Testis (tissue), 2 donors: ENCODE measurements at regions not wholly inside any gene's neighbourhood (a gene's known extent, or its start where the extent isn't known, plus 50 kb on each side); places are given as distances from the start of the nearest gene placed in this dataset.

ENCODE experiments used
- DNase-seq: peaks from one replicate; pipeline ENCODE4 v3.0.0-alpha.2; 2019
- H3K27ac ChIP-seq, 2 donors: fragments of 200-600 bp; sonication (generic); one replicate each; pipeline ENCODE4 v1.5.1; 2019
- H3K27me3 ChIP-seq: fragments of 200-600 bp; sonication (generic); one replicate; pipeline ENCODE4 v1.5.1; 2019
- H3K36me3 ChIP-seq: fragments of 200-600 bp; sonication (generic); one replicate; pipeline ENCODE4 v1.5.1; 2017; ENCODE audit warnings: low read depth; ENCODE audit errors: missing control alignments
- H3K4me1 ChIP-seq: fragments of 200-600 bp; sonication (generic); one replicate; pipeline ENCODE4 v1.5.1; 2019
- H3K4me3 ChIP-seq, 2 donors: fragments of 200-600 bp; sonication (generic); one replicate each; pipeline ENCODE4 v1.5.1; 2017 to 2019
- H3K9me3 ChIP-seq: fragments of 200-600 bp; sonication (generic); one replicate; pipeline ENCODE4 v1.5.1; 2017
- POLR2A ChIP-seq: fragments of 450-650 bp; IDR thresholded peaks from one replicate; pipeline ENCODE4 v1.6.1; 2017; ENCODE audit warnings: antibody characterized with exemption, mild to moderate bottlenecking, moderate library complexity
- WGBS, 2 donors: methylation state at CpG; one replicate each; pipeline ENCODE4 v1.1.5; 2018; 5-methylcytosine and 5-hydroxymethylcytosine counted together
- intact Hi-C: fragments of 100-400 bp; cut with DNase I; formaldehyde crosslinking; loops from one replicate; pipeline ENCODE4 v1.15.1; 2023; ENCODE audit warnings: low total_unique reads
- TF ChIP-seq, protein P1 (sequence below), 3 experiments: fragments of 450-650 bp in 2 of 3; fragments of 200-600 bp in 1 of 3; sonication (generic) in 1 of 3; IDR thresholded peaks; one replicate each; pipeline ENCODE4 v1.5.1; 2016 to 2019; ENCODE audit warnings: antibody characterized with exemption in 3 of 3, mild to moderate bottlenecking in 2 of 3, moderate library complexity in 1 of 3

DNA sequence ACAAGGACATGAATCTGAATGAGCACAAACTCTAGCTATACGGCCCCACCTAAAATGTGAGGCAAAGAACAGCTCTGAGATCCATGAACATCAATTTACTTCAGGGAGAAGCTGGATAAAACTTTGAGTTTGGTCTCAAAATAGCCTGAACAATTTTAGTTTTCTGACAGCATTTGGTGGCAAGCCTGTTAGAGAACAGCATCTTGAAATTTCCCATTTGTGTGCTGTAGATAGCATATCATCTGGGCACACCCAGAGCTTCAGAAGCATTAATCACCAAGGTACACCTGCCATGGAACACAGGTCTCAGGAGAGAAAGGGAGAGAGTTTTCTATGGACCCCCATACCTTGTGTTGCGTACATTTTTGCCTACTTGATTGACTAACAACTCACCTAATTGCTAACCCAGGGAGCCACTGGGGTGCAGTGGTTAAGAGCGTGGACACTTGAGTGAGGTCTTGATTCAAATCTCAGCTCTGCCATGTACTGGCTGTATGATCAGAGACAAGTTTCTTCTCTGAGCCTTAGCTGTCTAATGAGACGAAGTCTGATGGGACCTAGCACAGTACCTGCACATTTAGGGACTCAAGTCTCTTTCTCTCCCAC lies 264.9 kb downstream of the PIK3R1 start:
- Histone ChIP-seq H3K27ac (no peak overlapping the region), H3K36me3 (no peaks in the 10 kb centered on the region), H3K4me3 (no peak overlapping the region), H3K9me3 (no peaks in the 10 kb centered on the region), H3K27me3 (no peaks in the 10 kb centered on the region), H3K4me1 (peaks cover 10% of the 10 kb centered on the region)
- no peak for DNase-seq
- intact Hi-C loops, result no loop called here
- no peak for TF ChIP-seq POLR2A
- TF ChIP-seq, protein P1, sequence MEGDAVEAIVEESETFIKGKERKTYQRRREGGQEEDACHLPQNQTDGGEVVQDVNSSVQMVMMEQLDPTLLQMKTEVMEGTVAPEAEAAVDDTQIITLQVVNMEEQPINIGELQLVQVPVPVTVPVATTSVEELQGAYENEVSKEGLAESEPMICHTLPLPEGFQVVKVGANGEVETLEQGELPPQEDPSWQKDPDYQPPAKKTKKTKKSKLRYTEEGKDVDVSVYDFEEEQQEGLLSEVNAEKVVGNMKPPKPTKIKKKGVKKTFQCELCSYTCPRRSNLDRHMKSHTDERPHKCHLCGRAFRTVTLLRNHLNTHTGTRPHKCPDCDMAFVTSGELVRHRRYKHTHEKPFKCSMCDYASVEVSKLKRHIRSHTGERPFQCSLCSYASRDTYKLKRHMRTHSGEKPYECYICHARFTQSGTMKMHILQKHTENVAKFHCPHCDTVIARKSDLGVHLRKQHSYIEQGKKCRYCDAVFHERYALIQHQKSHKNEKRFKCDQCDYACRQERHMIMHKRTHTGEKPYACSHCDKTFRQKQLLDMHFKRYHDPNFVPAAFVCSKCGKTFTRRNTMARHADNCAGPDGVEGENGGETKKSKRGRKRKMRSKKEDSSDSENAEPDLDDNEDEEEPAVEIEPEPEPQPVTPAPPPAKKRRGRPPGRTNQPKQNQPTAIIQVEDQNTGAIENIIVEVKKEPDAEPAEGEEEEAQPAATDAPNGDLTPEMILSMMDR (IDR thresholded peaks at IDR 0.05), result no peak
- 89 to 90% methylated on average over 4 of the region's 4 CpGs for WGBS, 2 donors

DNA sequence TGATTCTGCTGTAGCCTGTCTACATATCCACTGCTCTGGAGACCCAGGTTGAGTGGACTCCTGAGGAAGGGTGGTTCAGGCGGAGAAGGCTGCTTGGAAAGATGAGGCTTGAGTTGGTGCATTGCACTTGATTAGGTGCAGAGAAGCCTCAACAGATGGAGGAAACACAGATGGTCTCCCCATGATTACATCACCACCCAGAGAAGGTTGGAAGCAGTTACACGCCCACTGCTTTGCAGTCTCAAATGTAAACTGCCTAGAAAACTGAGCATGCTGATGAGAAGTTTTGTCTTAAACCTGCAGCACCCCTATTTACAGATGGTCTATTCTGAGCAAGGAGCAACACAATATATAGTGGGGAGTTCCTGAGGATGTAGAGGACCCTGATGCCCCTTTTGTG lies 266.6 kb downstream of the PIK3R1 start:
- no peak overlapping the region for H3K4me3 ChIP-seq
- no peaks in the 10 kb centered on the region for H3K36me3 ChIP-seq
- TF ChIP-seq, protein P1 (IDR thresholded peaks at IDR 0.05), result no peak
- no peak for TF ChIP-seq POLR2A
- H3K4me1 ChIP-seq, result peaks cover 10% of the 10 kb centered on the region
- no peak overlapping the region for H3K27ac ChIP-seq
- DNase-seq, result no peak
- whole genome bisulfite sequencing, 2 donors, result 92 to 100% methylated on average over 2 of the region's 2 CpGs
- no peaks in the 10 kb centered on the region for H3K27me3 ChIP-seq
- no peaks in the 10 kb centered on the region for H3K9me3 ChIP-seq
- intact Hi-C loops, result no loop called here

DNA sequence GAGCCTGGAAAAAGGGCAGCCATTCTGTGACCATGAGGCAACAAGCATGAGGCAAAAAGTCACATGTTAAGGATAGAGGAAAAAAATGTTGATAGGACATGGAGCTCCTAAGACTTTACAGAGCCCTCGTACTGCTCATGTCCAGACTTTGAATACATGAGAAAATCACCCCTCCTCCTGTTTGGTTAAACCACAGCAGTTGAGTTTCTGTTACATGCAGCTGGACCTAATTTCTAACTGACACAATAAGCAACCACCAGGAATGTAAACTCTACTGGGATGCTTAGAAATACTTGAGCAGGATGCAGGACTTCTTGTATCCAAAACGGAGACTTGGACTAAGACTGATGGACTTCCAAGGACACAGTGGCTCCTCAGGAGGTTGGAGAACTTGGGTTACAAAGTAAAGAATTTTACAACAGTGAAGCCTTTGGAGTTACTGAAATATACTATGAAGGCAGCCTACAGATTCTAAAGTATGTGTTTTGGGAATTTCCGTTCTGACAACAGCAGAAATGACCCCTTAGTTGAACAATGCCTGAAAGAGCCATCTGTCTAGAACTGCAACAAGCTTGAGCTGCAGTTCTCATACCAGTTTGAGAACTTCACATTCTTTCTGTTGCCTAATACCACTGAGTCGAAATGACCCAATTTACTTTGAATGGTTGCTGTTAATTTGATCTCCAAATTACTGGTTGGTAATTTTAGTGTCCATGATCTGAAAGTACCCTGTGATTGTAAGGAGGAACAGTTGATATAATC lies 268.9 kb downstream of the PIK3R1 start:
- Histone ChIP-seq H3K27ac (no peak overlapping the region), H3K9me3 (no peaks in the 10 kb centered on the region), H3K4me3 (no peak overlapping the region), H3K27me3 (no peaks in the 10 kb centered on the region), H3K36me3 (no peaks in the 10 kb centered on the region), H3K4me1 (peaks cover under 1% of the 10 kb centered on the region)
- TF ChIP-seq, protein P1 (IDR thresholded peaks at IDR 0.05), result no peak
- no peak for TF ChIP-seq POLR2A
- no peak for DNase-seq
- intact Hi-C loops, result no loop called here
- 88 to 91% methylated on average over 4 of the region's 4 CpGs for WGBS, 2 donors

DNA sequence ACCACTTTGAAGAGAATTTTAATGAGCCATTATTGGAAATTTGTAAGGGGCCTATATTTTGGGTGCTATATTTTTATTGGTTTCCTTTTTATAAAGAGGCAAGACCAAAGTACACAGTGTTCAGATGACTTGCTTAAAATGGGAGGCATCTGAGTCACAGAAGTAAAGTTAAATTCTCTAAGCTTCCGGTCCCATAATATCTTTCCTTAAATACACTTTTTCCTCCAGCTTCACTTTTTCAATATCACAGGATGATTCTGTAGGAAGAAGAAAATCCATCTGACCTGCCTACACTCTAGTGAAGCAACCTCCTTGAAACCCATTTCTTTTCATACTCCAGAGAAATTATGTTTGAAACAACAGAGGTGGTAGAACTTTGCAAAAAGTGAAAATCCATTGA lies 274.0 kb downstream of the PIK3R1 start:
- Histone ChIP-seq H3K9me3 (no peaks in the 10 kb centered on the region), H3K36me3 (no peaks in the 10 kb centered on the region), H3K27me3 (no peaks in the 10 kb centered on the region), H3K4me3 (no peak overlapping the region), H3K27ac (no peak overlapping the region), H3K4me1 (no peaks in the 10 kb centered on the region)
- intact Hi-C loops, result no loop called here
- TF ChIP-seq POLR2A, result no peak
- TF ChIP-seq, protein P1 (IDR thresholded peaks at IDR 0.05), result no peak
- 61 to 89% methylated on average over 1 of the region's 1 CpG for WGBS, 2 donors
- DNase-seq, result no peak

DNA sequence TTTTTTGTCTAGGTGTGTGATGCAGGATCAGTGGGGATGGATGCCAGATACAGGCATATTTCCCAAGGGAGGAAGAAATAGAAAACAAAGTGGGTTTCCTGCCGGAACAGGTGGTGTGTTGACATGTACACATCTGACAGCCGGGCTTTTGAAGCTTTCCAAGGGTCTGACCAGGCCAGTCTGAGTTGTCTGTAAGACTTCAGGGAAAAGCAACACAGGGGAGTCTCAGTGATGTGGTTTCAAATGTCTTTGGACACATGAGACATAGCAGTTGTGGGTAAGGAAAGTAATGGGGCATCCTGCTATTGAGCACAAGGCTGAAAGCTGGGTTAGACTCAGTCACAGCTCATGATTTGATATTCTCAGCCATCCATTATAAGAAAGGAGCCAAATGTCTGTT lies 274.9 kb downstream of the PIK3R1 start:
- 86 to 92% methylated on average over 2 of the region's 2 CpGs for WGBS, 2 donors
- Histone ChIP-seq H3K9me3 (no peaks in the 10 kb centered on the region), H3K27me3 (no peaks in the 10 kb centered on the region), H3K27ac (no peak overlapping the region), H3K4me1 (no peaks in the 10 kb centered on the region), H3K36me3 (no peaks in the 10 kb centered on the region), H3K4me3 (no peak overlapping the region)
- TF ChIP-seq, protein P1 (IDR thresholded peaks at IDR 0.05), result no peak
- no peak for TF ChIP-seq POLR2A
- intact Hi-C loops, result no loop called here
- DNase-seq, result no peak
